MCF 10A (cell line): ENCODE measurements at regions not wholly inside any gene's neighbourhood (a gene's known extent, or its start where the extent isn't known, plus 50 kb on each side); places are given as distances from the start of the nearest gene placed in this dataset.

Experiments
- BruUV-seq: library from RNA; stranded (reverse); fragments of 400-500 nt; replicated peaks from 2 replicates; lab custom pipeline; 2021; lab: Mats Ljungman, UMichigan
- CTCF ChIA-PET: fragments of 300-600 bp; sonication (Branson Sonifier 250); formaldehyde crosslinking; extraction: SDS; loops from one replicate; lab custom pipeline; 2021; ENCODE audit warnings: antibody characterized with exemption, inconsistent platforms; lab: Yijun Ruan, JAX
- POLR2A ChIA-PET: fragments of 300-600, 350-650 bp; sonication (Branson Sonifier 250); formaldehyde crosslinking; extraction: SDS; loops from one replicate; lab custom pipeline; 2020; ENCODE audit warnings: antibody characterized with exemption, inconsistent platforms; lab: Yijun Ruan, JAX
- DNase-seq: peaks from one replicate; pipeline ENCODE4 v3.0.0-alpha.2; 2018; ENCODE audit not compliant: unreplicated experiment
- H3K27ac Mint-ChIP-seq: one replicate; pipeline ENCODE4 v1.8.0; 2022; ENCODE audit warnings: mild to moderate bottlenecking, low read depth, mixed read lengths; ENCODE audit not compliant: unreplicated experiment
- H3K27me3 Mint-ChIP-seq: one replicate; pipeline ENCODE4 v1.8.0; 2022; ENCODE audit warnings: mixed read lengths; ENCODE audit not compliant: insufficient read depth, unreplicated experiment
- H3K36me3 Mint-ChIP-seq: one replicate; pipeline ENCODE4 v1.8.0; 2022; ENCODE audit warnings: mild to moderate bottlenecking, moderate library complexity, mixed read lengths; ENCODE audit not compliant: insufficient read depth, unreplicated experiment
- H3K4me1 Mint-ChIP-seq: one replicate; pipeline ENCODE4 v1.8.0; 2022; ENCODE audit warnings: mixed read lengths; ENCODE audit not compliant: insufficient read depth, unreplicated experiment
- H3K4me3 Mint-ChIP-seq: one replicate; pipeline ENCODE4 v1.8.0; 2022; ENCODE audit warnings: mild to moderate bottlenecking, moderate library complexity, mixed read lengths; ENCODE audit not compliant: unreplicated experiment
- H3K9me3 Mint-ChIP-seq: one replicate; pipeline ENCODE4 v1.8.0; 2022; ENCODE audit warnings: mixed read lengths; ENCODE audit not compliant: unreplicated experiment
- CTCF ChIP-seq: fragments of 200-600 bp; IDR thresholded peaks from one replicate; pipeline ENCODE4 v1.8.0; 2022; ENCODE audit warnings: antibody characterized with exemption, mild to moderate bottlenecking; ENCODE audit not compliant: unreplicated experiment
- intact Hi-C: fragments of 100-400 bp; cut with micrococcal nuclease; formaldehyde crosslinking; loops from 2 replicates; pipeline ENCODE4 v1.14.1; 2022

- Mint-ChIP-seq H3K27ac (no peak overlapping the region), H3K36me3 (no peaks in the 10 kb centered on the region), H3K4me3 (no peak overlapping the region), H3K4me1 (peaks cover 21% of the 10 kb centered on the region), H3K27me3 (no peaks in the 10 kb centered on the region), H3K9me3 (peaks cover 8% of the 10 kb centered on the region)
- no TSS peak for BruUV-seq
- intact Hi-C loops = no loop called here
- CTCF ChIA-PET = no interaction called here
- TF ChIP-seq CTCF = no peak
- no peak for DNase-seq
- POLR2A ChIA-PET = no interaction called here
Measured at GRCh38 chr4:122041312-122041711, 89.5 kb upstream of the TRPC3 start.

GRCh38 chr4:122038896-122039295 is 87.0 kb upstream of the TRPC3 start:
- no peak for TF ChIP-seq CTCF
- intact Hi-C loops = no loop called here
- Mint-ChIP-seq H3K36me3 (no peaks in the 10 kb centered on the region), H3K4me1 (peaks cover 5% of the 10 kb centered on the region), H3K9me3 (no peaks in the 10 kb centered on the region), H3K27me3 (no peaks in the 10 kb centered on the region), H3K4me3 (no peak overlapping the region), H3K27ac (peak overlapping the region; percentile 43)
- ChIA-PET POLR2A (interaction anchor here (0.9 kb wide), 1 partner anchor 247 kb away, joined by 3 read pairs; no protein-coding TSS in a partner anchor), CTCF (interaction anchor here (0.7 kb wide), 1 partner anchor 123 kb away, joined by 3 read pairs; no protein-coding TSS in a partner anchor)
- peak; percentile 68 for DNase-seq
- no TSS peak for BruUV-seq

GRCh38 chr4:122034619-122035018 is 82.8 kb upstream of the TRPC3 start:
- no peak for TF ChIP-seq CTCF
- Mint-ChIP-seq H3K4me3 (no peak overlapping the region), H3K9me3 (peaks cover 11% of the 10 kb centered on the region), H3K27me3 (no peaks in the 10 kb centered on the region), H3K4me1 (peaks cover 5% of the 10 kb centered on the region), H3K27ac (no peak overlapping the region), H3K36me3 (no peaks in the 10 kb centered on the region)
- BruUV-seq = no TSS peak
- no peak for DNase-seq
- intact Hi-C loops = no loop called here
- POLR2A ChIA-PET = no interaction called here
- CTCF ChIA-PET = no interaction called here

GRCh38 chr4:122027203-122027602 is 75.3 kb upstream of the TRPC3 start:
- Mint-ChIP-seq H3K4me1 (no peaks in the 10 kb centered on the region), H3K9me3 (peaks cover 11% of the 10 kb centered on the region), H3K4me3 (no peak overlapping the region), H3K27ac (no peak overlapping the region), H3K27me3 (no peaks in the 10 kb centered on the region), H3K36me3 (no peaks in the 10 kb centered on the region)
- CTCF ChIA-PET = no interaction called here
- no peak for TF ChIP-seq CTCF
- no TSS peak for BruUV-seq
- POLR2A ChIA-PET = interaction anchor here (1.6 kb wide), 1 partner anchor 9 kb away, joined by 3 read pairs; no protein-coding TSS in a partner anchor
- intact Hi-C loops = no loop called here
- DNase-seq = no peak
